ENCODE measurements at regions not wholly inside any gene's neighbourhood (a gene's known extent, or its start where the extent isn't known, plus 50 kb on each side); places are given as distances from the start of the nearest gene placed in this dataset.

DNA sequence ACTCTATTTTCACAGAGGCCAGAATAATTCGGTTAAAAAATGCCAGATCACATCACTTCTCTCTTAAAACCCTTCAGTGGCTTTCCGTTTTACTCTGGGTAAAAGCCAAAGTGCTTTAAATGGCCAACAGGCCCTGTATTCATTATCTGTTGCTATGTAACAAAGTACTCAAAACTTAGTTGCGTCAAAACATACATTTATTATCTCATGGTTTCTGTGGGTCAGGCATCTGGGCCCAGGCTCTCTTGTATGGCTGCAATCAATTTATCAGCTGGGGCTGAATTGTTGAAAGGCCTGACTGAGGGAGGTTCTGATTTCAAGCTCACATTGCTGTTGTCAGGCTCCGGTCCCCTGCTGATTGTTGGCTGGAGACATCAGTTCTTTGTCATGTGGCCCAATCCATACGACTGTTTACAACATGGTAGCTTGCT, 72.7 kb upstream of the H2AZ1 start:
- TF ChIP-seq POLR2AphosphoS5 (IDR thresholded peaks at IDR 0.05) (no peak), POLR2A (IDR thresholded peaks at IDR 0.05) (no peak)
- TF ChIP-seq, protein P1, sequence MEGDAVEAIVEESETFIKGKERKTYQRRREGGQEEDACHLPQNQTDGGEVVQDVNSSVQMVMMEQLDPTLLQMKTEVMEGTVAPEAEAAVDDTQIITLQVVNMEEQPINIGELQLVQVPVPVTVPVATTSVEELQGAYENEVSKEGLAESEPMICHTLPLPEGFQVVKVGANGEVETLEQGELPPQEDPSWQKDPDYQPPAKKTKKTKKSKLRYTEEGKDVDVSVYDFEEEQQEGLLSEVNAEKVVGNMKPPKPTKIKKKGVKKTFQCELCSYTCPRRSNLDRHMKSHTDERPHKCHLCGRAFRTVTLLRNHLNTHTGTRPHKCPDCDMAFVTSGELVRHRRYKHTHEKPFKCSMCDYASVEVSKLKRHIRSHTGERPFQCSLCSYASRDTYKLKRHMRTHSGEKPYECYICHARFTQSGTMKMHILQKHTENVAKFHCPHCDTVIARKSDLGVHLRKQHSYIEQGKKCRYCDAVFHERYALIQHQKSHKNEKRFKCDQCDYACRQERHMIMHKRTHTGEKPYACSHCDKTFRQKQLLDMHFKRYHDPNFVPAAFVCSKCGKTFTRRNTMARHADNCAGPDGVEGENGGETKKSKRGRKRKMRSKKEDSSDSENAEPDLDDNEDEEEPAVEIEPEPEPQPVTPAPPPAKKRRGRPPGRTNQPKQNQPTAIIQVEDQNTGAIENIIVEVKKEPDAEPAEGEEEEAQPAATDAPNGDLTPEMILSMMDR (IDR thresholded peaks at IDR 0.05) = no peak
